ENCODE measurements at regions not wholly inside any gene's neighbourhood (a gene's known extent, or its start where the extent isn't known, plus 50 kb on each side); places are given as distances from the start of the nearest gene placed in this dataset.

- peak; percentile 85 for TF ChIP-seq PAXIP1 (CRISPR knock-in tag; conservative IDR thresholded peaks at IDR 0.05)
- no peak for TF ChIP-seq ZNF772 (CRISPR knock-in tag; IDR thresholded peaks at IDR 0.05)
- no peak for TF ChIP-seq ZNF180 (CRISPR knock-in tag; IDR thresholded peaks at IDR 0.05; ENCODE audit: borderline replicate concordance, low read depth)
- no peak for TF ChIP-seq ZNF850 (CRISPR knock-in tag; conservative IDR thresholded peaks at IDR 0.05)
- no peak for TF ChIP-seq NPAS2 (CRISPR knock-in tag; IDR thresholded peaks at IDR 0.05; ENCODE audit: borderline replicate concordance)
- TF ChIP-seq ZNF3 (CRISPR knock-in tag; IDR thresholded peaks at IDR 0.05), result no peak
- TF ChIP-seq SYNCRIP (IDR thresholded peaks at IDR 0.05; ENCODE audit: insufficient read depth, low read depth, low read length), result no peak
- no peak for TF ChIP-seq ZNF251 (CRISPR knock-in tag; IDR thresholded peaks at IDR 0.05)
- peak; percentile 57 for TF ChIP-seq BCL6 (CRISPR knock-in tag; IDR thresholded peaks at IDR 0.05)
- TF ChIP-seq ZNF740 (CRISPR knock-in tag; IDR thresholded peaks at IDR 0.05), result no peak
- TF ChIP-seq TBP (CRISPR knock-in tag; IDR thresholded peaks at IDR 0.05), result no peak
- no peak for TF ChIP-seq ZNF790 (CRISPR knock-in tag; IDR thresholded peaks at IDR 0.05; ENCODE audit: borderline replicate concordance)
- no peak for TF ChIP-seq HNRNPLL (IDR thresholded peaks at IDR 0.05; ENCODE audit: low read depth, low read length, poor library complexity, severe bottlenecking)
- TF ChIP-seq ATF4 (CRISPR knock-in tag; IDR thresholded peaks at IDR 0.05), result no peak
- TF ChIP-seq HIC2 (CRISPR knock-in tag; IDR thresholded peaks at IDR 0.05; ENCODE audit: low read depth), result no peak
- TF ChIP-seq ZNF572 (CRISPR knock-in tag; IDR thresholded peaks at IDR 0.05), result no peak
- TF ChIP-seq HMGA1 (CRISPR knock-in tag; conservative IDR thresholded peaks at IDR 0.05), result no peak
- no peak for TF ChIP-seq MTA3 (CRISPR knock-in tag; IDR thresholded peaks at IDR 0.05)
- TF ChIP-seq MBD4 (IDR thresholded peaks at IDR 0.05; ENCODE audit: borderline replicate concordance, low read length), result no peak
- TF ChIP-seq BRF2 (CRISPR knock-in tag; IDR thresholded peaks at IDR 0.05), result no peak
- TF ChIP-seq ZNF431 (CRISPR knock-in tag; IDR thresholded peaks at IDR 0.05; ENCODE audit: borderline replicate concordance, low read depth), result no peak
Observed at GRCh38 chr2:226168496-226169160, 631.0 kb downstream of the IRS1 start (continued).
